Neural progenitor cell (in vitro differentiated cells): ENCODE measurements at regions not wholly inside any gene's neighbourhood (a gene's known extent, or its start where the extent isn't known, plus 50 kb on each side); places are given as distances from the start of the nearest gene placed in this dataset.

Source experiments
- DNase-seq: peaks from one replicate; pipeline ENCODE4 v3.0.0-alpha.2; 2016; ENCODE audit warnings: low spot score
- H2AFZ ChIP-seq: fragments of 200-600 bp; sonication (generic); replicated peaks from 2 replicates; pipeline ENCODE4 v1.6.1; 2016; ENCODE audit warnings: antibody characterized with exemption
- H3F3A ChIP-seq: fragments of 200-600 bp; sonication (generic); 2 replicates; pipeline ENCODE4 v1.6.1; 2016; ENCODE audit warnings: antibody characterized with exemption, low read depth
- H3K27ac ChIP-seq: fragments of 200-600 bp; sonication (generic); 2 replicates; pipeline ENCODE4 v1.5.1; 2016; ENCODE audit warnings: mild to moderate bottlenecking
- H3K27me3 ChIP-seq: fragments of 200-600 bp; sonication (generic); 2 replicates; pipeline ENCODE4 v1.6.1; 2016; ENCODE audit warnings: mild to moderate bottlenecking, moderate library complexity
- H3K36me3 ChIP-seq: fragments of 200-600 bp; sonication (generic); 2 replicates; pipeline ENCODE4 v1.5.1; 2016
- H3K4me1 ChIP-seq: fragments of 200-600 bp; sonication (generic); 2 replicates; pipeline ENCODE4 v1.6.1; 2016; ENCODE audit warnings: mixed run types
- H3K4me2 ChIP-seq: fragments of 200-600 bp; sonication (generic); 2 replicates; pipeline ENCODE4 v1.6.1; 2016
- H3K4me3 ChIP-seq: fragments of 200-600 bp; sonication (generic); 2 replicates; pipeline ENCODE4 v1.5.1; 2016
- H3K79me2 ChIP-seq: fragments of 200-600 bp; sonication (generic); 2 replicates; pipeline ENCODE4 v1.6.1; 2016; ENCODE audit warnings: low read depth
- H3K9ac ChIP-seq: fragments of 200-600 bp; sonication (generic); 2 replicates; pipeline ENCODE4 v1.6.1; 2016
- H3K9me3 ChIP-seq: fragments of 200-600 bp; sonication (generic); 2 replicates; pipeline ENCODE4 v1.5.1; 2016; ENCODE audit warnings: low read depth
- H4K20me1 ChIP-seq: fragments of 200-600 bp; sonication (generic); 2 replicates; pipeline ENCODE4 v1.6.1; 2016; ENCODE audit warnings: low read depth
- H3K27ac Mint-ChIP-seq: 3 replicates; pipeline ENCODE4 v1.8.0; 2021; ENCODE audit warnings: mixed read lengths
- H3K27me3 Mint-ChIP-seq: 2 replicates; pipeline ENCODE4 v1.8.0; 2022; ENCODE audit warnings: low read depth, mild to moderate bottlenecking, inconsistent platforms, moderate library complexity, mixed read lengths; ENCODE audit not compliant: insufficient read depth
- H3K36me3 Mint-ChIP-seq: 3 replicates; pipeline ENCODE4 v1.8.0; 2021; ENCODE audit warnings: mixed read lengths
- H3K4me1 Mint-ChIP-seq: 3 replicates; pipeline ENCODE4 v1.8.0; 2021; ENCODE audit warnings: mixed read lengths
- H3K4me3 Mint-ChIP-seq: 3 replicates; pipeline ENCODE4 v1.8.0; 2021; ENCODE audit warnings: mild to moderate bottlenecking, moderate library complexity, mixed read lengths
- H3K9me3 Mint-ChIP-seq: 3 replicates; pipeline ENCODE4 v1.8.0; 2020; ENCODE audit warnings: mixed read lengths
- CTCF ChIP-seq: fragments of 200-600 bp; sonication (generic); IDR thresholded peaks from 2 replicates; pipeline ENCODE4 v1.5.1; 2017; ENCODE audit warnings: antibody characterized with exemption, mild to moderate bottlenecking
- EZH2 ChIP-seq: fragments of 200-600 bp; sonication (generic); IDR thresholded peaks from 2 replicates; pipeline ENCODE4 v1.6.1; 2017; ENCODE audit warnings: antibody characterized with exemption, mild to moderate bottlenecking, moderate library complexity
- EZH2phosphoT487 ChIP-seq: fragments of 200-600 bp; sonication (generic); IDR thresholded peaks from 2 replicates; pipeline ENCODE4 v1.6.1; 2017; ENCODE audit warnings: antibody characterized with exemption

- no peak for DNase-seq
- no peak overlapping the region for H3K27ac Mint-ChIP-seq
- TF ChIP-seq CTCF (no peak), EZH2phosphoT487 (no peak), EZH2 (no peak)
- H3K79me2 ChIP-seq: no peaks in the 10 kb centered on the region
- H3K27me3 Mint-ChIP-seq: peaks cover 2% of the 10 kb centered on the region
- H3K9ac ChIP-seq: no peak overlapping the region
- no peaks in the 10 kb centered on the region for H3K36me3 ChIP-seq
- H3K9me3 ChIP-seq: no peaks in the 10 kb centered on the region
- no peak overlapping the region for H3K4me3 ChIP-seq
- H3K9me3 Mint-ChIP-seq: no peaks in the 10 kb centered on the region
- H3K4me1 Mint-ChIP-seq: no peaks in the 10 kb centered on the region
- H2AFZ ChIP-seq: no peak overlapping the region
- H3K27ac ChIP-seq: no peak overlapping the region
- H3K36me3 Mint-ChIP-seq: no peaks in the 10 kb centered on the region
- no peaks in the 10 kb centered on the region for H3K4me1 ChIP-seq
- H3K27me3 ChIP-seq: no peaks in the 10 kb centered on the region
- H3K4me2 ChIP-seq: no peak overlapping the region
- H4K20me1 ChIP-seq: no peaks in the 10 kb centered on the region
- H3F3A ChIP-seq: no peaks in the 10 kb centered on the region
- no peak overlapping the region for H3K4me3 Mint-ChIP-seq
Measured at GRCh38 chr3:46098319-46098761, 71.1 kb upstream of the XCR1 start.

GRCh38 chr3:46097691-46098241, 70.5 kb upstream of the XCR1 start:
- H3K36me3 ChIP-seq: no peaks in the 10 kb centered on the region
- no peak overlapping the region for H2AFZ ChIP-seq
- H3K4me3 Mint-ChIP-seq: no peak overlapping the region
- no peaks in the 10 kb centered on the region for H3K9me3 ChIP-seq
- no peak overlapping the region for H3K9ac ChIP-seq
- H3K27me3 Mint-ChIP-seq: peaks cover 2% of the 10 kb centered on the region
- H3K4me1 Mint-ChIP-seq: no peaks in the 10 kb centered on the region
- no peaks in the 10 kb centered on the region for H3K36me3 Mint-ChIP-seq
- no peak for DNase-seq
- H3K79me2 ChIP-seq: no peaks in the 10 kb centered on the region
- H3F3A ChIP-seq: no peaks in the 10 kb centered on the region
- no peaks in the 10 kb centered on the region for H3K9me3 Mint-ChIP-seq
- H3K4me2 ChIP-seq: no peak overlapping the region
- no peak overlapping the region for H3K4me3 ChIP-seq
- no peaks in the 10 kb centered on the region for H3K27me3 ChIP-seq
- no peaks in the 10 kb centered on the region for H4K20me1 ChIP-seq
- no peak overlapping the region for H3K27ac ChIP-seq
- TF ChIP-seq EZH2phosphoT487 (no peak), EZH2 (no peak), CTCF (no peak)
- no peaks in the 10 kb centered on the region for H3K4me1 ChIP-seq
- H3K27ac Mint-ChIP-seq: no peak overlapping the region

GRCh38 chr3:46096781-46097180, 69.5 kb upstream of the XCR1 start:
- no peaks in the 10 kb centered on the region for H3K9me3 Mint-ChIP-seq
- Histone ChIP-seq H3F3A (no peaks in the 10 kb centered on the region), H3K27ac (no peak overlapping the region), H3K27me3 (no peaks in the 10 kb centered on the region), H3K79me2 (no peaks in the 10 kb centered on the region), H3K36me3 (no peaks in the 10 kb centered on the region), H3K9me3 (no peaks in the 10 kb centered on the region), H3K4me2 (no peak overlapping the region), H3K4me3 (no peak overlapping the region), H3K9ac (no peak overlapping the region), H4K20me1 (no peaks in the 10 kb centered on the region), H3K4me1 (no peaks in the 10 kb centered on the region), H2AFZ (no peak overlapping the region)
- H3K4me1 Mint-ChIP-seq: no peaks in the 10 kb centered on the region
- H3K36me3 Mint-ChIP-seq: no peaks in the 10 kb centered on the region
- no peak for TF ChIP-seq EZH2
- TF ChIP-seq CTCF: no peak
- no peak for TF ChIP-seq EZH2phosphoT487
- H3K27me3 Mint-ChIP-seq: peaks cover 4% of the 10 kb centered on the region
- DNase-seq: no peak
- no peak overlapping the region for H3K4me3 Mint-ChIP-seq
- no peak overlapping the region for H3K27ac Mint-ChIP-seq
